H1 (cell line): ENCODE measurements at regions not wholly inside any gene's neighbourhood (a gene's known extent, or its start where the extent isn't known, plus 50 kb on each side); places are given as distances from the start of the nearest gene placed in this dataset.

Experiments used
- CTCF ChIA-PET: fragments of 300-600 bp; sonication (Branson Sonifier 250); formaldehyde crosslinking; loops from one replicate; lab custom pipeline; 2021; ENCODE audit not compliant: partially characterized antibody; lab: Charles Lee
- POLR2A ChIA-PET: fragments of 300-600 bp; sonication (Branson Sonifier 250); formaldehyde crosslinking; loops from one replicate; lab custom pipeline; 2021; ENCODE audit warnings: inconsistent platforms; ENCODE audit not compliant: partially characterized antibody; lab: Charles Lee
- DNase-seq, 2 experiments: peaks; one replicate each; pipeline versions ENCODE4 v3.0.0 to v3.0.0-alpha.2; 2010 to 2022; ENCODE audit warnings: low spot score in 2 of 2, low read depth in 1 of 2, mixed read lengths in 1 of 2
- FAIRE-seq: peaks from 2 replicates; lab custom pipeline; 2011; peaks lifted over from hg19 to GRCh38; lab: Jason Lieb, UNC
- H2AFZ ChIP-seq: 2 replicates; pipeline ENCODE4 v1.8.1; 2012; ENCODE audit warnings: low read length, inconsistent platforms
- H2AK5ac ChIP-seq: 2 replicates; pipeline ENCODE4 v1.6.1; 2013; ENCODE audit warnings: low read depth, low read length
- H2BK120ac ChIP-seq: replicated peaks from 2 replicates; pipeline ENCODE3; 2013; ENCODE audit warnings: low read depth, low read length, inconsistent platforms
- H2BK12ac ChIP-seq: 2 replicates; pipeline ENCODE4 v1.6.1; 2013; ENCODE audit warnings: low read depth, low read length
- H2BK15ac ChIP-seq: 2 replicates; pipeline ENCODE4 v1.6.1; 2013; ENCODE audit warnings: low read length
- H2BK20ac ChIP-seq: 2 replicates; pipeline ENCODE4 v1.6.1; 2013; ENCODE audit warnings: low read length
- H2BK5ac ChIP-seq: 2 replicates; pipeline ENCODE4 v1.6.1; 2013; ENCODE audit warnings: low read depth, low read length
- H3K14ac ChIP-seq: 2 replicates; pipeline ENCODE4 v1.6.1; 2013; ENCODE audit warnings: inconsistent platforms; ENCODE audit not compliant: insufficient read length
- H3K18ac ChIP-seq: 2 replicates; pipeline ENCODE4 v1.6.1; 2013; ENCODE audit warnings: low read length; ENCODE audit errors: extremely low read depth
- H3K23ac ChIP-seq: 2 replicates; pipeline ENCODE4 v1.6.1; 2013; ENCODE audit warnings: inconsistent platforms; ENCODE audit not compliant: insufficient read length
- H3K23me2 ChIP-seq: 2 replicates; pipeline ENCODE4 v1.6.1; 2013; ENCODE audit warnings: low read depth, low read length
- H3K27ac ChIP-seq: 2 replicates; pipeline ENCODE4 v1.6.1; 2011; ENCODE audit warnings: low read depth, low read length, inconsistent platforms
- H3K27me3 ChIP-seq, 4 experiments: replicated peaks in 1 of 4; 1 replicate in 1 of 4; 2 replicates in 3 of 4; pipeline versions ENCODE4 v1.6.1 to v1.8.1; 2011 to 2013; ENCODE audit warnings: low read length in 3 of 4, mild to moderate bottlenecking in 3 of 4, inconsistent platforms in 2 of 4, mixed read lengths in 2 of 4, moderate library complexity in 1 of 4; ENCODE audit not compliant: control insufficient read depth in 3 of 4, insufficient read depth in 3 of 4; ENCODE audit errors: extremely low read depth in 1 of 4
- H3K36me3 ChIP-seq, 4 experiments: 2 replicates each; pipeline versions ENCODE4 v1.6.1 to v1.8.1; 2011 to 2013; ENCODE audit warnings: mild to moderate bottlenecking in 4 of 4, low read length in 3 of 4, moderate library complexity in 2 of 4, control low read depth in 1 of 4, inconsistent platforms in 1 of 4; ENCODE audit not compliant: insufficient read depth in 4 of 4, control insufficient read depth in 2 of 4
- H3K4ac ChIP-seq: replicated peaks from 2 replicates; pipeline ENCODE3; 2013; ENCODE audit warnings: low read length, low read depth, mixed read lengths, inconsistent platforms; ENCODE audit not compliant: insufficient read length
- H3K4me1 ChIP-seq, 4 experiments: replicated peaks in 1 of 4; 1 replicate in 1 of 4; 2 replicates in 3 of 4; pipeline versions ENCODE4 v1.6.1 to v1.8.1; 2011 to 2013; ENCODE audit warnings: low read length in 3 of 4, inconsistent platforms in 2 of 4, mixed read lengths in 1 of 4; ENCODE audit not compliant: insufficient read depth in 4 of 4, control insufficient read depth in 3 of 4
- H3K4me2 ChIP-seq, 2 experiments: 2 replicates each; pipeline versions ENCODE4 v1.6.1 to v1.8.1; 2011 to 2013; ENCODE audit warnings: low read depth in 2 of 2, low read length in 2 of 2, control low read depth in 1 of 2, inconsistent platforms in 1 of 2, mild to moderate bottlenecking in 1 of 2; ENCODE audit not compliant: insufficient read depth in 1 of 2
- H3K4me3 ChIP-seq, 4 experiments: fragments of 200-600, 300-600 bp in 1 of 4; sonication (generic), shearing (Covaris generic), sonication (Bioruptor Twin) in 1 of 4; 2 replicates each; pipeline versions ENCODE4 v1.5.1 to v1.8.1; 2011 to 2016; ENCODE audit warnings: low read length in 4 of 4, low read depth in 3 of 4, control low read depth in 2 of 4, inconsistent platforms in 2 of 4, mild to moderate bottlenecking in 2 of 4, mixed read lengths in 1 of 4, moderate library complexity in 1 of 4; ENCODE audit not compliant: insufficient read depth in 2 of 4; ENCODE audit errors: extremely low read depth in 1 of 4
- H3K56ac ChIP-seq: replicated peaks from 2 replicates; pipeline ENCODE3; 2013; ENCODE audit warnings: low read depth, mild to moderate bottlenecking, mixed read lengths, low read length, inconsistent platforms; ENCODE audit not compliant: insufficient read length
- H3K79me1 ChIP-seq: 2 replicates; pipeline ENCODE4 v1.6.1; 2013; ENCODE audit warnings: low read depth, low read length, control low read depth
- H3K79me2 ChIP-seq, 2 experiments: 2 replicates each; pipeline versions ENCODE4 v1.6.1 to v1.8.1; 2012 to 2013; ENCODE audit warnings: low read length in 2 of 2, mild to moderate bottlenecking in 2 of 2, inconsistent platforms in 1 of 2; ENCODE audit not compliant: insufficient read depth in 2 of 2, control insufficient read depth in 1 of 2
- H3K9ac ChIP-seq, 4 experiments: replicated peaks in 1 of 4; 1 replicate in 1 of 4; 2 replicates in 3 of 4; pipeline versions ENCODE4 v1.6.1 to v1.8.1; 2011 to 2013; ENCODE audit warnings: low read depth in 3 of 4, low read length in 3 of 4, control low read depth in 2 of 4, mild to moderate bottlenecking in 2 of 4, moderate library complexity in 2 of 4, inconsistent platforms in 1 of 4; ENCODE audit errors: extremely low read depth in 1 of 4
- H3K9me3 ChIP-seq, 2 experiments: 2 replicates each; pipeline versions ENCODE4 v1.6.1 to v1.8.1; 2012 to 2013; ENCODE audit warnings: mild to moderate bottlenecking in 2 of 2, moderate library complexity in 2 of 2, control low read depth in 1 of 2, inconsistent platforms in 1 of 2, low read depth in 1 of 2, low read length in 1 of 2, mixed read lengths in 1 of 2; ENCODE audit not compliant: insufficient read depth in 2 of 2
- H4K20me1 ChIP-seq, 2 experiments: replicated peaks in 1 of 2; 2 replicates each; pipeline versions ENCODE3 to v1.8.1; 2011 to 2013; ENCODE audit warnings: inconsistent platforms in 2 of 2, low read length in 2 of 2, mild to moderate bottlenecking in 1 of 2; ENCODE audit not compliant: insufficient read depth in 2 of 2, control insufficient read depth in 1 of 2
- H4K5ac ChIP-seq: 2 replicates; pipeline ENCODE4 v1.6.1; 2013; ENCODE audit warnings: low read length, low read depth, mixed read lengths, inconsistent platforms; ENCODE audit not compliant: insufficient read length
- H4K8ac ChIP-seq: 2 replicates; pipeline ENCODE4 v1.8.0; 2013; ENCODE audit warnings: mild to moderate bottlenecking, moderate library complexity, low read length, inconsistent platforms; ENCODE audit not compliant: insufficient read depth; ENCODE audit errors: extremely low read depth
- H4K91ac ChIP-seq: replicated peaks from 2 replicates; pipeline ENCODE3; 2013; ENCODE audit warnings: low read length, mixed read lengths, inconsistent platforms; ENCODE audit not compliant: insufficient read length
- ASH2L ChIP-seq: fragments of 200-600, 300-600 bp; sonication (generic); IDR thresholded peaks from one replicate; pipeline ENCODE4 v1.7.1; 2017; ENCODE audit warnings: low read length
- BACH1 ChIP-seq: IDR thresholded peaks from 2 replicates; pipeline ENCODE4 v1.6.1; 2012; ENCODE audit warnings: low read length, improper control_type of control experiment
- POU5F1 ChIP-seq: IDR thresholded peaks from 2 replicates; pipeline ENCODE4 v1.6.1; 2011; ENCODE audit warnings: low read depth, mild to moderate bottlenecking, low read length, moderate library complexity
- SAP30 ChIP-seq: fragments of 300-600 bp; sonication (generic); IDR thresholded peaks from 2 replicates; pipeline ENCODE4 v1.7.1; 2012; ENCODE audit warnings: low read length, moderate library complexity, mild to moderate bottlenecking, inconsistent platforms; ENCODE audit not compliant: insufficient read depth, insufficient replicate concordance
- SUZ12 ChIP-seq: fragments of 200-600 bp; sonication (generic); IDR thresholded peaks from 2 replicates; pipeline ENCODE4 v1.6.1; 2012; ENCODE audit warnings: mild to moderate bottlenecking, inconsistent platforms, low read length, moderate library complexity, mixed read lengths
- TEAD4 ChIP-seq: IDR thresholded peaks from 2 replicates; pipeline ENCODE4 v1.6.1; 2012; ENCODE audit warnings: low read depth, low read length, inconsistent platforms, mixed read lengths
- USF2 ChIP-seq: IDR thresholded peaks from 2 replicates; pipeline ENCODE4 v1.6.1; 2011; ENCODE audit warnings: low read length, improper control_type of control experiment
- YY1 ChIP-seq: IDR thresholded peaks from 2 replicates; pipeline ENCODE4 v1.6.1; 2011; ENCODE audit warnings: low read depth, mild to moderate bottlenecking, low read length
- WGBS, 2 experiments: shearing (Covaris generic) in 1 of 2; methylation state at CpG; one replicate each; pipeline versions ENCODE4 v1.1.6 to v1.1.7; 2013 to 2015; ENCODE audit warnings: low lambda C conversion rate in 2 of 2, mixed read lengths in 2 of 2, inconsistent platforms in 1 of 2, low coverage in 1 of 2, missing lambda C conversion rate in 1 of 2; ENCODE audit not compliant: insufficient replicate concordance in 2 of 2, insufficient coverage in 1 of 2, insufficient read length in 1 of 2; ENCODE audit errors: extremely low coverage in 1 of 2, missing lambda C conversion rate in 1 of 2; 5-methylcytosine and 5-hydroxymethylcytosine counted together

DNA sequence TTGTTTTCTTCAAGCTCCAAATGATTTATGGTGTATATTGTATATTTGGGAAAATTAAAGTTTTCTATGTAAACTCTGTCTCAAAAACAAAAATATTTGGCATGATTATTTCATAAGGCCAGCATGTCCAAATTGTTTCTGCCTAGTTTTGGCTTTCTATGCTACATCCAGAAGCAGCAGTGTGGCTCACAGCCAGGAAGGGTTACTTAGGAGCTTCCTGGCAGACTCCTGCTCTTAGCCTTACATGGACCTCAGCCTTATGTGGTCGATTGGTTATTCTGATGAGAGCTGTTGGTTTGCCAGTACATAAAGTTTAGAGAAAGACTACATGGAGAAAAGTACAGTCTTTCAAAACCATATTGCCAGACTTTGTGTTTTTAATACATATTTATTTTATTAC lies 297.7 kb upstream of the FAT3 start:
- no peak overlapping the region for H4K91ac ChIP-seq
- H3K9me3 ChIP-seq: no peaks in the 10 kb centered on the region
- no peak overlapping the region for H3K4me2 ChIP-seq
- no peak overlapping the region for H2BK12ac ChIP-seq
- H4K8ac ChIP-seq: no peak overlapping the region
- POLR2A ChIA-PET: no interaction called here
- no peak overlapping the region for H3K4me3 ChIP-seq
- FAIRE-seq: no peak
- H3K27me3 ChIP-seq: no peaks in the 10 kb centered on the region
- H3K36me3 ChIP-seq: no peaks in the 10 kb centered on the region
- no peak for TF ChIP-seq SUZ12
- no peak for TF ChIP-seq USF2
- no peak for TF ChIP-seq BACH1
- no peak for TF ChIP-seq SAP30
- TF ChIP-seq TEAD4: no peak
- TF ChIP-seq POU5F1: no peak
- no peak for TF ChIP-seq ASH2L
- TF ChIP-seq YY1: no peak
- H2BK5ac ChIP-seq: no peak overlapping the region
- no peak overlapping the region for H3K9ac ChIP-seq
- H2BK15ac ChIP-seq: no peak overlapping the region
- H3K27ac ChIP-seq: no peak overlapping the region
- WGBS, 2 experiments: 100% methylated on average over 1 of the region's 1 CpG; no CpG with 5 or more reads in 1 of the 2 experiments
- no peaks in the 10 kb centered on the region for H3K79me2 ChIP-seq
- no peak overlapping the region for H4K5ac ChIP-seq
- no peaks in the 10 kb centered on the region for H3K23me2 ChIP-seq
- H3K79me1 ChIP-seq: no peaks in the 10 kb centered on the region
- H3K23ac ChIP-seq: no peak overlapping the region
- H3K4me1 ChIP-seq: no peaks in the 10 kb centered on the region
- CTCF ChIA-PET: interaction anchor here (1.2 kb wide), 1 partner anchor 21 kb away, joined by 3 read pairs; no protein-coding TSS in a partner anchor
- H2AFZ ChIP-seq: no peak overlapping the region
- H4K20me1 ChIP-seq: no peaks in the 10 kb centered on the region
- H3K56ac ChIP-seq: no peak overlapping the region
- H2BK20ac ChIP-seq: no peak overlapping the region
- H2BK120ac ChIP-seq: no peak overlapping the region
- H2AK5ac ChIP-seq: no peak overlapping the region
- DNase-seq: no peak
- H3K14ac ChIP-seq: no peak overlapping the region
- H3K18ac ChIP-seq: no peak overlapping the region
- H3K4ac ChIP-seq: no peak overlapping the region
